ENCODE measurements at regions not wholly inside any gene's neighbourhood (a gene's known extent, or its start where the extent isn't known, plus 50 kb on each side); places are given as distances from the start of the nearest gene placed in this dataset.

GRCh38 chr3:117485841-117486240 lies 776.3 kb downstream of the TUSC7 start:
- no peaks in the 10 kb centered on the region for H3K4me1 ChIP-seq (replicated peaks; ENCODE audit: insufficient read depth)
- H3K4me2 ChIP-seq, result no peak overlapping the region
- BruUV-seq (replicated peaks), result no TSS peak
- no peaks in the 10 kb centered on the region for H3K79me2 ChIP-seq (ENCODE audit: low read depth)
- no peak for DNase-seq
- no peaks in the 10 kb centered on the region for H3K9me2 ChIP-seq (ENCODE audit: insufficient read depth)
- H3K27me3 ChIP-seq (ENCODE audit: insufficient read depth, low read depth), result no peaks in the 10 kb centered on the region
- no peaks in the 10 kb centered on the region for H3F3A ChIP-seq (ENCODE audit: insufficient read depth, low read depth)
- no peaks in the 10 kb centered on the region for H4K20me1 ChIP-seq (ENCODE audit: insufficient read depth)
- ChIA-PET CTCF (no interaction called here), POLR2A (ENCODE audit: unreplicated experiment) (no interaction called here)
- H2AFZ ChIP-seq, result no peak overlapping the region
- H3K27ac ChIP-seq, result no peak overlapping the region
- intact Hi-C loops (cut with micrococcal nuclease; ENCODE audit: unreplicated experiment), result no loop called here
- TF ChIP-seq EZH2 (IDR thresholded peaks at IDR 0.05; ENCODE audit: low read depth), result no peak
- no peak for TF ChIP-seq CTCF (conservative IDR thresholded peaks at IDR 0.05)
- no peaks in the 10 kb centered on the region for H3K36me3 ChIP-seq (ENCODE audit: low read depth)
- no peak overlapping the region for H3K4me3 ChIP-seq
- H3K9me3 ChIP-seq (ENCODE audit: insufficient read depth, low read depth), result no peaks in the 10 kb centered on the region

GRCh38 chr3:117486719-117487716 lies 777.4 kb downstream of the TUSC7 start:
- TF ChIP-seq CTCF (conservative IDR thresholded peaks at IDR 0.05), result no peak
- no peak for TF ChIP-seq EZH2 (IDR thresholded peaks at IDR 0.05; ENCODE audit: low read depth)
- H3K4me3 ChIP-seq, result no peak overlapping the region
- H3F3A ChIP-seq (ENCODE audit: insufficient read depth, low read depth), result no peaks in the 10 kb centered on the region
- ChIA-PET CTCF (no interaction called here), POLR2A (ENCODE audit: unreplicated experiment) (no interaction called here)
- H3K4me1 ChIP-seq (replicated peaks; ENCODE audit: insufficient read depth), result no peaks in the 10 kb centered on the region
- no TSS peak for BruUV-seq (replicated peaks)
- intact Hi-C loops (cut with micrococcal nuclease; ENCODE audit: unreplicated experiment), result no loop called here
- no peaks in the 10 kb centered on the region for H3K9me3 ChIP-seq (ENCODE audit: insufficient read depth, low read depth)
- H3K27ac ChIP-seq, result no peak overlapping the region
- no peaks in the 10 kb centered on the region for H3K36me3 ChIP-seq (ENCODE audit: low read depth)
- no peaks in the 10 kb centered on the region for H3K27me3 ChIP-seq (ENCODE audit: insufficient read depth, low read depth)
- no peaks in the 10 kb centered on the region for H3K9me2 ChIP-seq (ENCODE audit: insufficient read depth)
- H2AFZ ChIP-seq, result no peak overlapping the region
- DNase-seq, result no peak
- no peak overlapping the region for H3K4me2 ChIP-seq
- no peaks in the 10 kb centered on the region for H3K79me2 ChIP-seq (ENCODE audit: low read depth)
- no peaks in the 10 kb centered on the region for H4K20me1 ChIP-seq (ENCODE audit: insufficient read depth)

- H2AFZ ChIP-seq, result no peak overlapping the region
- no peaks in the 10 kb centered on the region for H3F3A ChIP-seq (ENCODE audit: insufficient read depth, low read depth)
- no peak for DNase-seq
- no peaks in the 10 kb centered on the region for H3K9me2 ChIP-seq (ENCODE audit: insufficient read depth)
- H3K79me2 ChIP-seq (ENCODE audit: low read depth), result no peaks in the 10 kb centered on the region
- H3K4me3 ChIP-seq, result no peak overlapping the region
- no peaks in the 10 kb centered on the region for H3K36me3 ChIP-seq (ENCODE audit: low read depth)
- no peak for TF ChIP-seq EZH2 (IDR thresholded peaks at IDR 0.05; ENCODE audit: low read depth)
- TF ChIP-seq CTCF (conservative IDR thresholded peaks at IDR 0.05), result no peak
- H3K27me3 ChIP-seq (ENCODE audit: insufficient read depth, low read depth), result no peaks in the 10 kb centered on the region
- no TSS peak for BruUV-seq (replicated peaks)
- no peak overlapping the region for H3K4me2 ChIP-seq
- no peak overlapping the region for H3K27ac ChIP-seq
- ChIA-PET CTCF (interaction anchor here (0.6 kb wide), 1 partner anchor 17 kb away, joined by 3 read pairs; no protein-coding TSS in a partner anchor), POLR2A (ENCODE audit: unreplicated experiment) (no interaction called here)
- H3K9me3 ChIP-seq (ENCODE audit: insufficient read depth, low read depth), result no peaks in the 10 kb centered on the region
- H3K4me1 ChIP-seq (replicated peaks; ENCODE audit: insufficient read depth), result no peaks in the 10 kb centered on the region
- H4K20me1 ChIP-seq (ENCODE audit: insufficient read depth), result no peaks in the 10 kb centered on the region
- intact Hi-C loops (cut with micrococcal nuclease; ENCODE audit: unreplicated experiment), result no loop called here
Measured at GRCh38 chr3:117488983-117489382, 779.4 kb downstream of the TUSC7 start.

Measured in PC-9 (cell line).